H1 (cell line): ENCODE measurements at regions not wholly inside any gene's neighbourhood (a gene's known extent, or its start where the extent isn't known, plus 50 kb on each side); places are given as distances from the start of the nearest gene placed in this dataset.

Experiments used
- BRCA1 ChIP-seq: IDR thresholded peaks from 2 replicates; pipeline ENCODE4 v1.6.1; 2012; ENCODE audit warnings: low read depth, low read length, improper control_type of control experiment
- CBX8 ChIP-seq: fragments of 300-800, 300-1000 bp; sonication (generic); IDR thresholded peaks from 2 replicates; pipeline ENCODE4 v1.7.1; 2016; ENCODE audit warnings: low read depth, low read length, borderline replicate concordance
- CHD2 ChIP-seq: IDR thresholded peaks from 2 replicates; pipeline ENCODE4 v1.6.1; 2012; ENCODE audit warnings: low read length, improper control_type of control experiment
- POLR2AphosphoS5 ChIP-seq: IDR thresholded peaks from 2 replicates; pipeline ENCODE4 v1.6.1; 2011; ENCODE audit warnings: low read depth, low read length
- RBBP5 ChIP-seq: IDR thresholded peaks from 2 replicates; pipeline ENCODE4 v1.7.1; 2012; ENCODE audit warnings: low read depth, mild to moderate bottlenecking, inconsistent platforms, low read length, moderate library complexity, borderline replicate concordance

DNA sequence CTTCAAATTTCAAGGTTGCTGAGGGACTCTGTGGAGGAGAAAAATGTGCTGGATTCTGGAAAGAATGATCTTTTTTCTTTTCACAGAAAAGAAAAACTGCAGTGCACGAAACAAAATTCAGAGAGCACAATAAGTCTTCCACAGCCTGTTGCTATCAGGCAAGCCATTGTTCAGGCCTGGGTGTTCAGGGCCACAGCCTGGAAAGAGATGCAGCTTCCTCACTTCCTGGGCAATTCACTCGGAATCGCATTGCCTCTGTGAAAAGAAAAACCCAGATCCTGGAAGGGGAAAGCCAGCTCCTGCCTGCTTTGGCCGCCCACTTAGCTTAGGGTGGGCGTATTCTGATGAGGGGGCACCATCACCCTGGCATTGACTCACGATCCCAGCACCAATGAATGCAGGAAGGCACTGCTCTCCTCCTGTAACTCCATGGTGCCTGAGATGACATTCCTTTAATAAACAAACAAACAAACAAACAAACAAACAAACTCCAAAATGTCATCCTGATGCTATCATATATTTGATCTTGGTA, 863.9 kb downstream of the BCL11B start (continued):
- TF ChIP-seq BRCA1: no peak
- TF ChIP-seq POLR2AphosphoS5: no peak
- TF ChIP-seq RBBP5: no peak
- no peak for TF ChIP-seq CHD2
- TF ChIP-seq CBX8: no peak
- TF ChIP-seq, all 59 proteins: peak for 0
